H1 (cell line): ENCODE measurements at regions not wholly inside any gene's neighbourhood (a gene's known extent, or its start where the extent isn't known, plus 50 kb on each side); places are given as distances from the start of the nearest gene placed in this dataset.

Source experiments
- CTCF ChIA-PET: fragments of 300-600 bp; sonication (Branson Sonifier 250); formaldehyde crosslinking; loops from one replicate; lab custom pipeline; 2021; ENCODE audit not compliant: partially characterized antibody; lab: Charles Lee
- POLR2A ChIA-PET: fragments of 300-600 bp; sonication (Branson Sonifier 250); formaldehyde crosslinking; loops from one replicate; lab custom pipeline; 2021; ENCODE audit warnings: inconsistent platforms; ENCODE audit not compliant: partially characterized antibody; lab: Charles Lee
- DNase-seq, 2 experiments: peaks; one replicate each; pipeline versions ENCODE4 v3.0.0 to v3.0.0-alpha.2; 2010 to 2022; ENCODE audit warnings: low spot score in 2 of 2, low read depth in 1 of 2, mixed read lengths in 1 of 2
- FAIRE-seq: peaks from 2 replicates; lab custom pipeline; 2011; peaks lifted over from hg19 to GRCh38; lab: Jason Lieb, UNC
- H2AFZ ChIP-seq: 2 replicates; pipeline ENCODE4 v1.8.1; 2012; ENCODE audit warnings: low read length, inconsistent platforms
- H2AK5ac ChIP-seq: 2 replicates; pipeline ENCODE4 v1.6.1; 2013; ENCODE audit warnings: low read depth, low read length
- H2BK120ac ChIP-seq: replicated peaks from 2 replicates; pipeline ENCODE3; 2013; ENCODE audit warnings: low read depth, low read length, inconsistent platforms
- H2BK12ac ChIP-seq: 2 replicates; pipeline ENCODE4 v1.6.1; 2013; ENCODE audit warnings: low read depth, low read length
- H2BK15ac ChIP-seq: 2 replicates; pipeline ENCODE4 v1.6.1; 2013; ENCODE audit warnings: low read length
- H2BK20ac ChIP-seq: 2 replicates; pipeline ENCODE4 v1.6.1; 2013; ENCODE audit warnings: low read length
- H2BK5ac ChIP-seq: 2 replicates; pipeline ENCODE4 v1.6.1; 2013; ENCODE audit warnings: low read depth, low read length
- H3K14ac ChIP-seq: 2 replicates; pipeline ENCODE4 v1.6.1; 2013; ENCODE audit warnings: inconsistent platforms; ENCODE audit not compliant: insufficient read length
- H3K18ac ChIP-seq: 2 replicates; pipeline ENCODE4 v1.6.1; 2013; ENCODE audit warnings: low read length; ENCODE audit errors: extremely low read depth
- H3K23ac ChIP-seq: 2 replicates; pipeline ENCODE4 v1.6.1; 2013; ENCODE audit warnings: inconsistent platforms; ENCODE audit not compliant: insufficient read length
- H3K23me2 ChIP-seq: 2 replicates; pipeline ENCODE4 v1.6.1; 2013; ENCODE audit warnings: low read depth, low read length
- H3K27ac ChIP-seq: 2 replicates; pipeline ENCODE4 v1.6.1; 2011; ENCODE audit warnings: low read depth, low read length, inconsistent platforms
- H3K27me3 ChIP-seq, 4 experiments: replicated peaks in 1 of 4; 1 replicate in 1 of 4; 2 replicates in 3 of 4; pipeline versions ENCODE4 v1.6.1 to v1.8.1; 2011 to 2013; ENCODE audit warnings: low read length in 3 of 4, mild to moderate bottlenecking in 3 of 4, inconsistent platforms in 2 of 4, mixed read lengths in 2 of 4, moderate library complexity in 1 of 4; ENCODE audit not compliant: control insufficient read depth in 3 of 4, insufficient read depth in 3 of 4; ENCODE audit errors: extremely low read depth in 1 of 4
- H3K36me3 ChIP-seq, 4 experiments: 2 replicates each; pipeline versions ENCODE4 v1.6.1 to v1.8.1; 2011 to 2013; ENCODE audit warnings: mild to moderate bottlenecking in 4 of 4, low read length in 3 of 4, moderate library complexity in 2 of 4, control low read depth in 1 of 4, inconsistent platforms in 1 of 4; ENCODE audit not compliant: insufficient read depth in 4 of 4, control insufficient read depth in 2 of 4
- H3K4ac ChIP-seq: replicated peaks from 2 replicates; pipeline ENCODE3; 2013; ENCODE audit warnings: low read length, low read depth, mixed read lengths, inconsistent platforms; ENCODE audit not compliant: insufficient read length
- H3K4me1 ChIP-seq, 4 experiments: replicated peaks in 1 of 4; 1 replicate in 1 of 4; 2 replicates in 3 of 4; pipeline versions ENCODE4 v1.6.1 to v1.8.1; 2011 to 2013; ENCODE audit warnings: low read length in 3 of 4, inconsistent platforms in 2 of 4, mixed read lengths in 1 of 4; ENCODE audit not compliant: insufficient read depth in 4 of 4, control insufficient read depth in 3 of 4
- H3K4me2 ChIP-seq, 2 experiments: 2 replicates each; pipeline versions ENCODE4 v1.6.1 to v1.8.1; 2011 to 2013; ENCODE audit warnings: low read depth in 2 of 2, low read length in 2 of 2, control low read depth in 1 of 2, inconsistent platforms in 1 of 2, mild to moderate bottlenecking in 1 of 2; ENCODE audit not compliant: insufficient read depth in 1 of 2
- H3K4me3 ChIP-seq, 4 experiments: fragments of 200-600, 300-600 bp in 1 of 4; sonication (generic), shearing (Covaris generic), sonication (Bioruptor Twin) in 1 of 4; 2 replicates each; pipeline versions ENCODE4 v1.5.1 to v1.8.1; 2011 to 2016; ENCODE audit warnings: low read length in 4 of 4, low read depth in 3 of 4, control low read depth in 2 of 4, inconsistent platforms in 2 of 4, mild to moderate bottlenecking in 2 of 4, mixed read lengths in 1 of 4, moderate library complexity in 1 of 4; ENCODE audit not compliant: insufficient read depth in 2 of 4; ENCODE audit errors: extremely low read depth in 1 of 4
- H3K56ac ChIP-seq: replicated peaks from 2 replicates; pipeline ENCODE3; 2013; ENCODE audit warnings: low read depth, mild to moderate bottlenecking, mixed read lengths, low read length, inconsistent platforms; ENCODE audit not compliant: insufficient read length
- H3K79me1 ChIP-seq: 2 replicates; pipeline ENCODE4 v1.6.1; 2013; ENCODE audit warnings: low read depth, low read length, control low read depth
- H3K79me2 ChIP-seq, 2 experiments: 2 replicates each; pipeline versions ENCODE4 v1.6.1 to v1.8.1; 2012 to 2013; ENCODE audit warnings: low read length in 2 of 2, mild to moderate bottlenecking in 2 of 2, inconsistent platforms in 1 of 2; ENCODE audit not compliant: insufficient read depth in 2 of 2, control insufficient read depth in 1 of 2
- H3K9ac ChIP-seq, 4 experiments: replicated peaks in 1 of 4; 1 replicate in 1 of 4; 2 replicates in 3 of 4; pipeline versions ENCODE4 v1.6.1 to v1.8.1; 2011 to 2013; ENCODE audit warnings: low read depth in 3 of 4, low read length in 3 of 4, control low read depth in 2 of 4, mild to moderate bottlenecking in 2 of 4, moderate library complexity in 2 of 4, inconsistent platforms in 1 of 4; ENCODE audit errors: extremely low read depth in 1 of 4
- H3K9me3 ChIP-seq, 2 experiments: 2 replicates each; pipeline versions ENCODE4 v1.6.1 to v1.8.1; 2012 to 2013; ENCODE audit warnings: mild to moderate bottlenecking in 2 of 2, moderate library complexity in 2 of 2, control low read depth in 1 of 2, inconsistent platforms in 1 of 2, low read depth in 1 of 2, low read length in 1 of 2, mixed read lengths in 1 of 2; ENCODE audit not compliant: insufficient read depth in 2 of 2
- H4K20me1 ChIP-seq, 2 experiments: replicated peaks in 1 of 2; 2 replicates each; pipeline versions ENCODE3 to v1.8.1; 2011 to 2013; ENCODE audit warnings: inconsistent platforms in 2 of 2, low read length in 2 of 2, mild to moderate bottlenecking in 1 of 2; ENCODE audit not compliant: insufficient read depth in 2 of 2, control insufficient read depth in 1 of 2
- H4K5ac ChIP-seq: 2 replicates; pipeline ENCODE4 v1.6.1; 2013; ENCODE audit warnings: low read length, low read depth, mixed read lengths, inconsistent platforms; ENCODE audit not compliant: insufficient read length
- H4K8ac ChIP-seq: 2 replicates; pipeline ENCODE4 v1.8.0; 2013; ENCODE audit warnings: mild to moderate bottlenecking, moderate library complexity, low read length, inconsistent platforms; ENCODE audit not compliant: insufficient read depth; ENCODE audit errors: extremely low read depth
- H4K91ac ChIP-seq: replicated peaks from 2 replicates; pipeline ENCODE3; 2013; ENCODE audit warnings: low read length, mixed read lengths, inconsistent platforms; ENCODE audit not compliant: insufficient read length
- BCL11A ChIP-seq, 2 experiments: IDR thresholded peaks; one replicate each; pipeline ENCODE4 v1.6.1; 2011; ENCODE audit warnings: low read depth in 2 of 2, low read length in 2 of 2, mild to moderate bottlenecking in 2 of 2
- FOSL1 ChIP-seq: IDR thresholded peaks from 2 replicates; pipeline ENCODE4 v1.6.1; 2011; ENCODE audit warnings: mild to moderate bottlenecking, low read depth, low read length, moderate library complexity; ENCODE audit not compliant: insufficient read depth
- GABPA ChIP-seq: IDR thresholded peaks from 2 replicates; pipeline ENCODE4 v1.6.1; 2011; ENCODE audit warnings: mild to moderate bottlenecking, low read length, moderate library complexity, borderline replicate concordance; ENCODE audit not compliant: insufficient read depth
- HDAC6 ChIP-seq: IDR thresholded peaks from one replicate; pipeline ENCODE4 v1.7.1; 2012; ENCODE audit warnings: low read depth, mild to moderate bottlenecking, inconsistent platforms, low read length, moderate library complexity
- NANOG ChIP-seq: IDR thresholded peaks from 2 replicates; pipeline ENCODE4 v1.6.1; 2011; ENCODE audit warnings: low read length, low read depth, mild to moderate bottlenecking, inconsistent platforms; ENCODE audit not compliant: insufficient read depth, poor library complexity, severe bottlenecking
- SAP30 ChIP-seq: fragments of 300-600 bp; sonication (generic); IDR thresholded peaks from 2 replicates; pipeline ENCODE4 v1.7.1; 2012; ENCODE audit warnings: low read length, moderate library complexity, mild to moderate bottlenecking, inconsistent platforms; ENCODE audit not compliant: insufficient read depth, insufficient replicate concordance
- SIN3A ChIP-seq, 2 experiments: IDR thresholded peaks in 1 of 2; conservative IDR thresholded peaks in 1 of 2; 2 replicates each; pipeline ENCODE4 v1.6.1; 2011 to 2012; ENCODE audit warnings: low read length in 2 of 2, improper control_type of control experiment in 1 of 2, low read depth in 1 of 2, mild to moderate bottlenecking in 1 of 2
- SP1 ChIP-seq: IDR thresholded peaks from 2 replicates; pipeline ENCODE4 v1.6.1; 2011; ENCODE audit warnings: low read depth, low read length
- WGBS, 2 experiments: shearing (Covaris generic) in 1 of 2; methylation state at CpG; one replicate each; pipeline versions ENCODE4 v1.1.6 to v1.1.7; 2013 to 2015; ENCODE audit warnings: low lambda C conversion rate in 2 of 2, mixed read lengths in 2 of 2, inconsistent platforms in 1 of 2, low coverage in 1 of 2, missing lambda C conversion rate in 1 of 2; ENCODE audit not compliant: insufficient replicate concordance in 2 of 2, insufficient coverage in 1 of 2, insufficient read length in 1 of 2; ENCODE audit errors: extremely low coverage in 1 of 2, missing lambda C conversion rate in 1 of 2; 5-methylcytosine and 5-hydroxymethylcytosine counted together
- TF ChIP-seq, protein P1 (sequence below): IDR thresholded peaks from 2 replicates; pipeline ENCODE4 v1.6.1; 2011; ENCODE audit warnings: low read depth, mild to moderate bottlenecking, low read length; ENCODE audit not compliant: insufficient read depth

DNA sequence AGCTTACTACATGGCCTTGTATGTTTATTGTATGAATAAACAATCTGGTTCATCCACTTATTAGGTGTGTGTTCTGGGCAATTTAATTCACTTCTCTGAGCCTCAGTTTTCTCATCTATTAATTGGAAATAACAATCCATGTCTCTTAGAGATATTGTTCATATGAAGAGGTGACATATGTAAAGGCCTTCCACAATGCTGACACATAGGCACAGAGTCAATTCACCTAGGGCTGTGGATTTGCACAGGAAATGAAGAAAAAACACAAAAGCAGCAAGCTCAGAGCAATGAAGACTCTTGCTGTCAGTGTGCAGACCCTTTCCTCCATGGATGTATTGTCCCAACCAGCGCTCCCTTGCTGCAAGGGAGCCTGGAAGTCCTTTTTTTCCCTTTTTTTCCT lies 195.2 kb upstream of the CAMK1G start:
- H3K36me3 ChIP-seq = no peaks in the 10 kb centered on the region
- H2BK120ac ChIP-seq = no peak overlapping the region
- H2AFZ ChIP-seq = no peak overlapping the region
- H3K4ac ChIP-seq = no peak overlapping the region
- CTCF ChIA-PET = interaction anchor here (0.6 to 1.9 kb wide), 5 partner anchors 13 to 186 kb away, joined by 3 to 6 read pairs (median 4); no protein-coding TSS in a partner anchor
- no peak overlapping the region for H4K8ac ChIP-seq
- H2BK12ac ChIP-seq = no peak overlapping the region
- no peaks in the 10 kb centered on the region for H3K23me2 ChIP-seq
- no peaks in the 10 kb centered on the region for H3K79me2 ChIP-seq
- no peaks in the 10 kb centered on the region for H3K79me1 ChIP-seq
- no peak for DNase-seq
- H3K9ac ChIP-seq = no peak overlapping the region
- H3K27ac ChIP-seq = no peak overlapping the region
- no peak overlapping the region for H3K14ac ChIP-seq
- no peak overlapping the region for H3K4me3 ChIP-seq
- H3K18ac ChIP-seq = no peak overlapping the region
- H3K9me3 ChIP-seq = no peaks in the 10 kb centered on the region
- TF ChIP-seq NANOG (no peak), SIN3A (conservative IDR thresholded peaks at IDR 0.05 in 1 of 2, IDR thresholded peaks at IDR 0.05 in 1 of 2; ENCODE audit: low read depth in 1 of 2, low read length in 2 of 2) (no peak), SAP30 (no peak), GABPA (no peak), BCL11A (IDR thresholded peaks at IDR 0.05; ENCODE audit: low read depth in 2 of 2, low read length in 2 of 2) (no peak), FOSL1 (no peak), HDAC6 (no peak), SP1 (no peak)
- TF ChIP-seq, protein P1, sequence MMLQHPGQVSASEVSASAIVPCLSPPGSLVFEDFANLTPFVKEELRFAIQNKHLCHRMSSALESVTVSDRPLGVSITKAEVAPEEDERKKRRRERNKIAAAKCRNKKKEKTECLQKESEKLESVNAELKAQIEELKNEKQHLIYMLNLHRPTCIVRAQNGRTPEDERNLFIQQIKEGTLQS = no peak
- TF ChIP-seq, all 59 proteins: peak for 0
- Histone ChIP-seq H2AK5ac (no peak overlapping the region), H3K27me3 (no peaks in the 10 kb centered on the region), H4K91ac (no peak overlapping the region), H3K56ac (no peak overlapping the region), H3K4me1 (peaks cover 2 to 16% (median 12%) of the 10 kb centered on the region in 4 experiments; a peak in 3 of 7 replicates), H4K20me1 (no peaks in the 10 kb centered on the region), H3K4me2 (no peak overlapping the region), H3K23ac (no peak overlapping the region), H4K5ac (no peak overlapping the region), H2BK5ac (no peak overlapping the region), H2BK20ac (no peak overlapping the region), H2BK15ac (no peak overlapping the region)
- WGBS, 2 experiments = 93% methylated on average over 1 of the region's 1 CpG; no CpG with 5 or more reads in 1 of the 2 experiments
- POLR2A ChIA-PET = interaction anchor here (1.0 kb wide), 1 partner anchor 40 kb away, joined by 3 read pairs; no protein-coding TSS in a partner anchor
- FAIRE-seq = no peak
